Central memory CD4-positive, alpha-beta T cell (primary cell): ENCODE measurements at regions not wholly inside any gene's neighbourhood (a gene's known extent, or its start where the extent isn't known, plus 50 kb on each side); places are given as distances from the start of the nearest gene placed in this dataset.
"Not testable (repeated sequence)": the region's sequence is repeated elsewhere in the genome, so short reads cannot be mapped to it uniquely, and the experiment has no call there.

Source experiments
- DNase-seq: peaks from one replicate; pipeline ENCODE4 v3.0.0; 2022

- no peak for DNase-seq
Observed at GRCh38 chr13:80977168-80977567, 636.2 kb upstream of the SPRY2 start.

DNA sequence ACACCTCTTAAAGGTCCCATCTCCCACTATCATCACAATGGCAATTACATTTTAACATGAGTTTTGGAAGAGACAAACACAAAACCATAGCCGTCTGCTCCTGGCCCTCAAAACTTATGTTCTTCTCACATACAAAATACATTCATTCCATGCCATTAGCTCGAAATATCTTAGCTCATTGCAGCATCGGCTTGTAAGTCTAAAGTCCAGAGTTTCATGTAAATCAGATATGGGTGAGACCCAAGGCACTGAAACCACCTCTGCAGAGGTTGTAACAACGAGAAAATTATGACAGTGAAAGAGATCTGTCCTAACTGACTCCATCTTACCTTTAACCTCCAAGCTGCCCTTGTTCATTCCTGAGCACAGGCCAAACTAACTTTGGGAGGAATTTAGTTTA lies 635.0 kb upstream of the SPRY2 start:
- DNase-seq, result no peak

DNA sequence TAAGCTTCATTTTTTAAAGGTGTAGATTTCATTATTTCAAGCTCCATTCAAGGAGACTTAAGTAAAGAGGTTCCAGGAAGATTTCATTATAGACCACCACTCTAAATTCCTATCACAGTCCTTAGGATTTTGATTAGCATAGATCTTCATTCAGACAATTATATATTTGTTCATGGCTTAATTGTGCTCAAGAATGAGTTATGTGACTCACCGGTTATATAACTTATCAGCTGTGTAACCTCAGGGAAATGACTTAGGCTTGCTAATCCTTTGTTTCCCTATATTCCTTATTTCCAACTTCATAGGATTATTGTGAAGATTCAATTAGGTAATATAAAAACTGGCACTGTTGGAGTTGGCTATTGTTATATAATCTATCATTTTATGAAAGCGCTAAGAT lies 632.8 kb upstream of the SPRY2 start:
- no peak for DNase-seq

- DNase-seq, result no peak
Observed at GRCh38 chr13:80972857-80973478, 632.0 kb upstream of the SPRY2 start.

DNA sequence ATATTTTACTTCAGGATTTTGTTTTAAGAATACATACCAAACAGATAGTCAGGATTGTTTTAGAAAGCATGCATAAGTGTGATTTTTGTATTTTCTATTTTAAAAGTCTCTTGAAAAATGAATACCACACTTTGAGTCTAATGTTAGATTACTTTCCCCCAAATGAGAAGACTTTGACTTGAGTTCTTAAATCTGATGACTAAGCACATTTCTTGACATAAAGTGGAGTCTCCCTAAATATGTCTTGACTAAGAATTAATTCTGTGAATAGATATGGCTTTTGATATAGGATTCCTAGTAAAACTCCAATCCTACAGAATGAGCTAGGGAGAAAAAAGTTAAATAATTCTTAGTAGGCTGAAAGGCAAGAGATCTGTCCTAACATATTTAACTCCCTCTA lies 624.2 kb upstream of the SPRY2 start:
- DNase-seq, result no peak

DNA sequence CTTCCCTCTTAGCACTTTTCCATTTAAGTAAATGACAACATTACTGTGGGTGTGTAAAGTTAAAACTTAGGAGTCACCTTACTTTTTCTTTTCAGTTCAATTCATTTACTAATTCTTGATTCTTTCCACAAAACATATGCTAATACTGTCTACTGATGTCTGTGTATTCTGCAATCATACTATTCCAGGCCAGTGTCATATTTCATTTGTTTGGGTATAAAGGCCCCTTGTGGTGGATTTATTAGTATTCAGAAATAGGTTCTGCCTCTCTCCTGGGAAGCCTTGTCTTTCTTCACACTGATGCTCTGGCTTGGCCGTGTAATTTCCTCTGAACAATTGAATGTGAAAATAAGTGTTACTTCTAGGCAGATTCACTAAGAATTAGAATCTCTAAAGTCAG lies 621.9 kb upstream of the SPRY2 start:
- DNase-seq, result no peak

DNA sequence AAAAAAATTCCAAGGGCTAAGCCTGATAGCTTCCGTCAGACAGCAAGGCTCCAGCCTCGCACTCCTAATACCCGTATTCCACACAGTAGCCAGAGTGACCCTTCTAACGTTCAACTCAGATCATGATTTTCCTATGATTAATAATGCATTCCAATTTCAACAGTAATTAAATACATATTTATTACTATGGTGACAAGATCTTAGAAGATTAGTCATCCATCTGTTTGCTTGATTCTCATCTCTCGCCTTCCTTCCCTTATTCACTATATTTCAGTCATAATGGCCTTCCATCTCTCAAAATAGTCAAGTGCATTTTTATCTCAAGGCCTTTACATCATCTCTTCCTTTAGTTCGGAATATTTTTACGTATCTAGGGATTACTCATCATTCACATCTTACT lies 621.2 kb upstream of the SPRY2 start:
- DNase-seq, result no peak

GRCh38 chr13:80957019-80957655 lies 616.2 kb upstream of the SPRY2 start:
- no peak for DNase-seq

DNA sequence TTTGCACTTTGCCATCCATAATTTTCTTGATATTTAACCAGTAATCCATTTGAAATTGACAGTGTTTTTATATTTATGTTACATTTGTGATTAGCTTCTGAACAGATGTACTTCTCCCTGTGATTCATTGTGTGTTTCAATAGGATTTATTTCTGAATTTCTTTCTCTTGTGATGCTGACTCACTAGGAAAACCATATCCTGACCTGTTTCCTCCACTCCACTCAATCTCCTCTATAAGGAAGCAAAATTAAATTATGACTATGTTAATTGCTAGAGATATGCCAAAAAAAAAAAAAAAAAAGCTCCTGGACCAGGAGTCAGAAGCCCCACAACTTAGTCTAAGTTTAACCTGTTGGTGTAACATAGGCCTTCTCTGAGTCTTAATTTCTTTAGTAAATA lies 614.6 kb upstream of the SPRY2 start:
- DNase-seq, result no peak

- DNase-seq, result no peak
Observed at GRCh38 chr13:80952158-80952557, 611.2 kb upstream of the SPRY2 start.

- no peak for DNase-seq
Observed at GRCh38 chr13:80946008-80946802, 605.3 kb upstream of the SPRY2 start.

DNA sequence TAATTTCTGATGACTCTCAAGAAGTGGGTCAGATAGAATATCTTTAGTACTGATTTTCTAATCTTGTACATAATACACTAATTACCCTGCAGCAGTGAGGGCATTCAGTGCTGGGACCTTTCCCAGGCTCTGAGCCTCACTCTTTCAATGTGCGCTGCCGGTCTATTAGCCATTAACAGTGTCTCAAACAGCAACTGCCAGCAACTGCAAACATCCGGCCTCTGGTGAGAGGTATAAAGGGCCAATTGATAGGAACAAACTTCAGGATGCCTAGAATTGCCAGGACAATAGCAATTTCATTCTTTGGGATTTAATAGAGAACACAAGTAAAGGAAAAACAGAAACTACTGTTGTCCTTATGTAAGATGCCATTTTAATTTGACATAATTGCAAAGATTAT lies 604.4 kb upstream of the SPRY2 start:
- DNase-seq, result no peak

GRCh38 chr13:80939581-80939980 lies 598.7 kb upstream of the SPRY2 start:
- DNase-seq, result no peak

- DNase-seq, result no peak
Observed at GRCh38 chr13:80931766-80932165, 590.8 kb upstream of the SPRY2 start.

GRCh38 chr13:80931118-80931517 lies 590.2 kb upstream of the SPRY2 start:
- DNase-seq, result no peak

- no peak for DNase-seq
Observed at GRCh38 chr13:80928241-80928640, 587.3 kb upstream of the SPRY2 start.

GRCh38 chr13:80926024-80926423 lies 585.1 kb upstream of the SPRY2 start:
- not testable (repeated sequence) for DNase-seq

- DNase-seq, result no peak
Observed at GRCh38 chr13:80924596-80924995, 583.7 kb upstream of the SPRY2 start.

DNA sequence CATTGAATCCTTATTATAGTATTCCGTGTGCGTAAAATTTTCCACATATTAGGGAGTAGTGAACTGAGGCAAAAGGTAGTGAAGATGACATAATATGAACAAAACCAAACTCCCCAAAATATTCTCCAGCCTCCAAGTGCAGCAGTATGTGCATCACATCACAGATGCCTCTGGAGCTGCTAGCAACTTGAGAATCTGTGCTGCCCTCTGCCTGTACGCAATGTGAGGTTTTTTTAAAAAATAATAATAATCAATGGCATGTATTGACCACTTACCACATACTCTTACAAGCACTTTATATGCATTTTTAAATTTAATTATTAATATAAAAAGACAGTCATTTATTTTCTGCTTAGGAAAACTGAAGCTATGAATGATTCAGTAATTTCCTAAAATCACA lies 583.0 kb upstream of the SPRY2 start:
- DNase-seq, result no peak

GRCh38 chr13:80921971-80922370 lies 581.0 kb upstream of the SPRY2 start:
- DNase-seq, result no peak

- no peak for DNase-seq
Observed at GRCh38 chr13:80921541-80921940, 580.6 kb upstream of the SPRY2 start.

GRCh38 chr13:80906860-80907259 lies 565.9 kb upstream of the SPRY2 start:
- DNase-seq, result no peak

GRCh38 chr13:80904386-80904785 lies 563.5 kb upstream of the SPRY2 start:
- no peak for DNase-seq

DNA sequence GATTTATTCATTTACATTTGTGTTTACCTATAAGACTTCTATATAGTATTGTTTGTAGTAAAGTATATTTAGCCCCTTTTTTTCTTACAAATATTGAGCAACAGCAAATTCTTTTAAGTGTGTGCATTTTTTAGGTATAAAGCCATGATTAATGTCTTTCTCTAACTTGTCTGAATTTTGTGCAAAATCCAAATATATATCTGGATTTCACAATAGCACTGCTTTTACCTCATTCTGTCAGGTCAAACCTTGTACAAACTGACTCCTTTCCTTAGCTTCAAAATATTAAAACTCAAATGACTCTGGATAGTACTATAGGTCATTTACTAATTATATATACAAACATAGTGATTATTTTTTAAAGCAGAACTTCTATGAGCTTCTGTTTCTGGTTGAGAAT lies 563.0 kb upstream of the SPRY2 start:
- no peak for DNase-seq
